Right lobe of liver (tissue), 6 donors: ENCODE measurements at regions not wholly inside any gene's neighbourhood (a gene's known extent, or its start where the extent isn't known, plus 50 kb on each side); places are given as distances from the start of the nearest gene placed in this dataset.

Experiments used
- ATAC-seq, 4 donors: fragments of 200-7000 bp; cut with Tn5 transposase; one replicate each; pipeline ENCODE4 v1.9.1; 2020; ENCODE audit warnings: mild to moderate bottlenecking in 4 of 4, moderate library complexity in 4 of 4
- DNase-seq, 3 donors: peaks; one replicate each; pipeline ENCODE4 v3.0.0-alpha.2; 2020
- H3K27ac ChIP-seq, 3 donors: fragments of 200-600 bp; one replicate each; pipeline ENCODE4 v1.8.0; 2022
- H3K27me3 ChIP-seq, 2 donors: fragments of 200-600 bp; one replicate each; pipeline ENCODE4 v1.8.0; 2022
- H3K36me3 ChIP-seq, 4 donors: fragments of 200-600 bp; sonication (generic) in 1 of 4; one replicate each; pipeline versions ENCODE4 v1.5.1 to v1.8.0; 2017 to 2022; ENCODE audit warnings: control low read depth in 1 of 4
- H3K4me1 ChIP-seq, 4 donors: fragments of 200-600 bp; sonication (generic) in 1 of 4; one replicate each; pipeline versions ENCODE4 v1.5.1 to v1.8.0; 2017 to 2022; ENCODE audit warnings: control low read depth in 1 of 4
- H3K4me3 ChIP-seq, 3 donors: fragments of 200-600 bp; one replicate each; pipeline ENCODE4 v1.8.0; 2022
- H3K9me3 ChIP-seq, 4 donors: fragments of 200-600 bp; sonication (generic) in 1 of 4; one replicate each; pipeline versions ENCODE4 v1.5.1 to v1.8.0; 2017 to 2022; ENCODE audit warnings: control low read depth in 1 of 4
- POLR2A ChIP-seq: fragments of 450-650 bp; IDR thresholded peaks from one replicate; pipeline ENCODE4 v1.6.1; 2017; ENCODE audit warnings: antibody characterized with exemption, mild to moderate bottlenecking
- WGBS: methylation state at CpG from one replicate; pipeline ENCODE4 v1.1.6; 2018; ENCODE audit warnings: low coverage, low lambda C conversion rate; ENCODE audit not compliant: insufficient coverage; ENCODE audit errors: missing lambda C conversion rate; 5-methylcytosine and 5-hydroxymethylcytosine counted together
- intact Hi-C, 2 donors: fragments of 100-400 bp; cut with DNase I; formaldehyde crosslinking; loops; one replicate each; pipeline versions ENCODE4 v1.11.2 to v1.14.1; 2022
- TF ChIP-seq, protein P1 (sequence below), 4 donors: fragments of 200-600 bp in 3 of 4; fragments of 450-650 bp in 1 of 4; IDR thresholded peaks; one replicate each; pipeline versions ENCODE4 v1.5.1 to v1.8.0; 2016 to 2022; ENCODE audit warnings: antibody characterized with exemption in 4 of 4, mild to moderate bottlenecking in 2 of 4
- donor health status: DM: no; HTN: yes; CAD: no.
- donor health status: DM: no; HTN: no; CAD: no.
- donor health status: DM: no; HTN: no; CAD: no.
- donor health status: DM: no; HTN: yes; CAD: no.
- donor health status: DM: no; HTN: yes; CAD: no.

DNA sequence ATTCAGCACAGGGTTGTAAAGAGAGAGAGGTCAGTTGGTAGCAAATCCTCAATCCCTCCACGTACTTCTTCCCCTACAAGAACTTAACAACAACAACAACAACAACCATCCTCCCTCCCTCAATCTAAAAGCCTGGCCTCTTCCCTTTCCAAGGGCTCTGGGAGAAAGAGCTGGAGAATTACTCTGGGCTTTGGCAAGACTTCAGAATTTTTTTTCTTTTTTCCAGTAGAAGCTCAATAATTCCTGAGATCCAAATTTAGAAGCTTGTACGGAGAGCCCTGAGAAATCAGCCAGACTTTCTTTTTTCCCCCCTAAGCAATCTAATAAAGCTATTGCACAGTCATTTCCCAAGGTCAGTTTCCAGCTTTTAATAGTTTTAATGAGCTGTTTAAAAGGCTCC, 95.8 kb upstream of the CACNA2D3 start:
- Histone ChIP-seq H3K4me1 (no peaks in the 10 kb centered on the region), H3K27me3 (no peaks in the 10 kb centered on the region), H3K9me3 (no peaks in the 10 kb centered on the region), H3K4me3 (no peak overlapping the region), H3K27ac (no peak overlapping the region), H3K36me3 (no peaks in the 10 kb centered on the region)
- intact Hi-C loops = no loop called here
- WGBS = 40% methylated on average over 2 of the region's 2 CpGs
- DNase-seq (no peak), ATAC-seq (no peak)
- TF ChIP-seq POLR2A = no peak
- TF ChIP-seq, protein P1, sequence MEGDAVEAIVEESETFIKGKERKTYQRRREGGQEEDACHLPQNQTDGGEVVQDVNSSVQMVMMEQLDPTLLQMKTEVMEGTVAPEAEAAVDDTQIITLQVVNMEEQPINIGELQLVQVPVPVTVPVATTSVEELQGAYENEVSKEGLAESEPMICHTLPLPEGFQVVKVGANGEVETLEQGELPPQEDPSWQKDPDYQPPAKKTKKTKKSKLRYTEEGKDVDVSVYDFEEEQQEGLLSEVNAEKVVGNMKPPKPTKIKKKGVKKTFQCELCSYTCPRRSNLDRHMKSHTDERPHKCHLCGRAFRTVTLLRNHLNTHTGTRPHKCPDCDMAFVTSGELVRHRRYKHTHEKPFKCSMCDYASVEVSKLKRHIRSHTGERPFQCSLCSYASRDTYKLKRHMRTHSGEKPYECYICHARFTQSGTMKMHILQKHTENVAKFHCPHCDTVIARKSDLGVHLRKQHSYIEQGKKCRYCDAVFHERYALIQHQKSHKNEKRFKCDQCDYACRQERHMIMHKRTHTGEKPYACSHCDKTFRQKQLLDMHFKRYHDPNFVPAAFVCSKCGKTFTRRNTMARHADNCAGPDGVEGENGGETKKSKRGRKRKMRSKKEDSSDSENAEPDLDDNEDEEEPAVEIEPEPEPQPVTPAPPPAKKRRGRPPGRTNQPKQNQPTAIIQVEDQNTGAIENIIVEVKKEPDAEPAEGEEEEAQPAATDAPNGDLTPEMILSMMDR (IDR thresholded peaks at IDR 0.05) = no peak

DNA sequence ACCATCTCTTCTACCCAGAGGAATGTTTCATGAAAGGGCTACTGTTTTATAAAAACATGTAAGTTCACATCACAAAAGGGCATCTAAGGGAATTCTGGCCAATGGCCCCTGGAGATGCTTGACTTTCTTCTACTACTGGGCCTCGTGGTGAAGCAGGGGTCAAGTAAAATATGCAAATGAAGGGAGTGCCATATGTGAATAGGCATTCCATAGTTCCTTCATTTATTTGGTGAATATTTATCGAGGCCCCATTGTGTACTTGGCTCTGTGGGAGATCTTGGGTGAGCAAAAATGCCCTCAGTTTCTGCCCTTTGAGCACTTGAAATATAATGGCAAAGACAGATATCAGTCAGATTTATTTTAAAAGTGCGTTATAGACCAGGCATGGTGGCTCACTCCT, 101.3 kb upstream of the CACNA2D3 start:
- no peak for ATAC-seq
- no peak for TF ChIP-seq POLR2A
- TF ChIP-seq, protein P1 (IDR thresholded peaks at IDR 0.05) = no peak
- H3K27me3 ChIP-seq = no peaks in the 10 kb centered on the region
- H3K36me3 ChIP-seq = no peaks in the 10 kb centered on the region
- intact Hi-C loops = no loop called here
- no peak overlapping the region for H3K4me3 ChIP-seq
- no peak overlapping the region for H3K27ac ChIP-seq
- 60% methylated on average over 3 of the region's 3 CpGs for WGBS
- H3K4me1 ChIP-seq = no peaks in the 10 kb centered on the region
- no peaks in the 10 kb centered on the region for H3K9me3 ChIP-seq
- DNase-seq = no peak

GRCh38 chr3:54020436-54020835, 101.9 kb upstream of the CACNA2D3 start:
- H3K27me3 ChIP-seq = no peaks in the 10 kb centered on the region
- no peak overlapping the region for H3K4me3 ChIP-seq
- no peak for ATAC-seq
- 83% methylated on average over 2 of the region's 3 CpGs for WGBS
- no peaks in the 10 kb centered on the region for H3K4me1 ChIP-seq
- DNase-seq = no peak
- no peak overlapping the region for H3K27ac ChIP-seq
- no peaks in the 10 kb centered on the region for H3K36me3 ChIP-seq
- TF ChIP-seq, protein P1 (IDR thresholded peaks at IDR 0.05) = no peak
- TF ChIP-seq POLR2A = no peak
- H3K9me3 ChIP-seq = no peaks in the 10 kb centered on the region
- intact Hi-C loops = no loop called here

DNA sequence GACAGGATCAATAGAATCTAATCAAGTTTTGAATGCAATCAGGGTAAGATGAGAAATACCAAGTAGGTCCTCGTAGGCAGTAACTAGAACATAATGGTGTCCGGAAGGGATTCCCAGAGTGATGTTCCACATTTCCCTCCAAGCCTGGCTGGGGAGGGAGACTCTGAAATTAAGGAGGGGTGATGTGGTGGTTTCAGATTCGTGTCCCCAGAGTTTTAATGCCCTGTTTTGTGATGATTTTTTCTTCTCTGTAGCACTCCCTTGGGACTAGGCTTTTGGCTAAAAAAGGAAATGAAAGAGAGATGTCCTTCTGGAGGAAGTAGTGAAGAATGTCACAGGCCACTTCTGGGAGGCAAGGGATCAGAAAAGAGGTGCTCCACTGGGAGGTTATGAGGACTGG, 108.3 kb upstream of the CACNA2D3 start:
- intact Hi-C loops = no loop called here
- ATAC-seq = no peak
- TF ChIP-seq, protein P1 (IDR thresholded peaks at IDR 0.05) = no peak
- no peak for TF ChIP-seq POLR2A
- WGBS = 39% methylated on average over 2 of the region's 3 CpGs
- DNase-seq = no peak
- no peaks in the 10 kb centered on the region for H3K4me1 ChIP-seq
- no peak overlapping the region for H3K4me3 ChIP-seq
- no peaks in the 10 kb centered on the region for H3K36me3 ChIP-seq
- no peaks in the 10 kb centered on the region for H3K27me3 ChIP-seq
- no peak overlapping the region for H3K27ac ChIP-seq
- no peaks in the 10 kb centered on the region for H3K9me3 ChIP-seq

- no peak for TF ChIP-seq POLR2A
- TF ChIP-seq, protein P1 (IDR thresholded peaks at IDR 0.05) = no peak
- no peak overlapping the region for H3K4me3 ChIP-seq
- no peaks in the 10 kb centered on the region for H3K27me3 ChIP-seq
- DNase-seq (no peak), ATAC-seq (no peak)
- no peaks in the 10 kb centered on the region for H3K36me3 ChIP-seq
- H3K4me1 ChIP-seq = no peaks in the 10 kb centered on the region
- WGBS = 57% methylated on average over 1 of the region's 2 CpGs
- intact Hi-C loops = no loop called here
- no peak overlapping the region for H3K27ac ChIP-seq
- H3K9me3 ChIP-seq = no peaks in the 10 kb centered on the region
Observed at GRCh38 chr3:54008744-54009143, 113.6 kb upstream of the CACNA2D3 start.
